GM19438 (cell line): ENCODE measurements at regions not wholly inside any gene's neighbourhood (a gene's known extent, or its start where the extent isn't known, plus 50 kb on each side); places are given as distances from the start of the nearest gene placed in this dataset.
"Not testable (repeated sequence)": the region's sequence is repeated elsewhere in the genome, so short reads cannot be mapped to it uniquely, and the experiment has no call there.

Source experiments
- ATAC-seq: cut with Tn5 transposase; IDR thresholded peaks from one replicate; pipeline ENCODE4 v1.9.1; 2021; ENCODE audit warnings: low read depth; ENCODE audit not compliant: unreplicated experiment

- no peak for ATAC-seq
Observed at GRCh38 chr3:10623578-10624275, 118.3 kb upstream of the ATP2B2 start.

- ATAC-seq, result no peak
Observed at GRCh38 chr3:10625323-10625722, 119.9 kb upstream of the ATP2B2 start.

DNA sequence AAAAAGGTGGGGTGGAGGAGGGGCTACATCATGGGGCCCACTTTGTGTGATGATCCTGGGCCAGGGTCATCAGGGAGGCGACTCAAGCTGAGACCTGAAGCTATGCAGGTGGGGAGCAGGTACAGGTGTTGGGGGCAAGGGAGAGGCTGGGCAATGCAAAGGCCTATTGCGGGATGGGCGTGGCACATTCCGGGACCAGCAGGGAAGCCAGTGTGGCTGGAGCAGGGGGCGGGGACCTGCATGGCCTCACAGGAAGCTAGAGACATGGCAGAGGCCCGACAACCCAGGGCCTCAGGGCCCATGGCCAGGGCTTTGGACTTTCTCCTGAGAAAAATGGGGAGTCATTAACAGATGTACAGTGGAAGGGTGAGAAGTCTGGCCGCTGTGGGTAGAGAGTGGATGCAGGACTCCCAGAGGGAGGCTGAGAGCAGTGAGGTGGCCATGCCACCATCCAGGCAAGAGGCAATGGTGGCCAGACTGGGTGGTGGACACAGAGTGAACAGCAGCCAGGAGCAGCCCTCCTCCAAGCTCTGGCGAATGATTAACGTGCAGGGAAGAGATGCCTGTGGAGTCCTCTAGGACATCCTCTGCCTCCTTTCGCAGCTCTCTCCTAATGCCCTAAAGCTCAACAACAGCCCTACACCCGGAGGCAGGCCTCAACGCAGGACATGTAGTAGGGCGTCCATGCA, 122.6 kb upstream of the ATP2B2 start:
- ATAC-seq, result no peak

GRCh38 chr3:10628891-10629670, 123.7 kb upstream of the ATP2B2 start:
- no peak for ATAC-seq

DNA sequence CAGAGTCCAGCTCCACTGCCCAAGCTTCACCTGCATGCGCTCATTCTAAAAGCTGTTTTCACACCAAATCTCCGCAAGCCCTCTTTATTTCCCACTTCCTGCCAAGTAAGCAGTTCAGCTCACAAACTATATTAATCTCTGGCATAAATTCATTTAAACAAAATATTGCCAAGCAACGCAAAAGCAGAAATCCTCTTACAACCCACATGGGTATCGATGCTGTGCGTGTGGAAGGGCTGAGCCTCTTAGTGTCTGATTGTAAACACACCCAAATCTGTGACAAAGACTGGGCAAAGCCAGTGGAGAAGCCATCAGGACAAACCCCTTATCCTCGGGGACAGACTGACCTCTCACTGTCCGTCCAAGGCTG, 124.3 kb upstream of the ATP2B2 start:
- ATAC-seq, result no peak

- ATAC-seq, result no peak
Observed at GRCh38 chr3:10631224-10631623, 125.8 kb upstream of the ATP2B2 start.

DNA sequence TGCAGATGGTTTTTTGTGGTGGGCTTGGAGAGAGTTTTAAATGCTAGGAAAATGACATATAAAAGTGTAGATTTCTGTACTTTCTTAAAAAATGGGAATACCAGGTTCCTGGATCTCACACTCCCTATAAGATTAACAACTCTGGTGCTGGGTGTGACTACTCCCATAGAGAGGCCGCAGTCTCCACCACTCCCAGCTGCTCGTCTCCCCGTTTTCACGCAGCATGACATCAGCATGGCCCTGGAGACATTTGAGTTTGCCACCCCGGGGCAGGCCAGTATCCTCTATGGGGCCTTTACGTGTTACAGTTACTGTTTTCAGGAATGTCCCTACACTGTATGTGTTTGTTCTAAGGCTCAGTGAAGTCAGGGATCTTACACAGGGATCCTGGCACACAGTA, 126.7 kb upstream of the ATP2B2 start:
- ATAC-seq, result no peak

- no peak for ATAC-seq
Observed at GRCh38 chr3:10632741-10633140, 127.4 kb upstream of the ATP2B2 start.

DNA sequence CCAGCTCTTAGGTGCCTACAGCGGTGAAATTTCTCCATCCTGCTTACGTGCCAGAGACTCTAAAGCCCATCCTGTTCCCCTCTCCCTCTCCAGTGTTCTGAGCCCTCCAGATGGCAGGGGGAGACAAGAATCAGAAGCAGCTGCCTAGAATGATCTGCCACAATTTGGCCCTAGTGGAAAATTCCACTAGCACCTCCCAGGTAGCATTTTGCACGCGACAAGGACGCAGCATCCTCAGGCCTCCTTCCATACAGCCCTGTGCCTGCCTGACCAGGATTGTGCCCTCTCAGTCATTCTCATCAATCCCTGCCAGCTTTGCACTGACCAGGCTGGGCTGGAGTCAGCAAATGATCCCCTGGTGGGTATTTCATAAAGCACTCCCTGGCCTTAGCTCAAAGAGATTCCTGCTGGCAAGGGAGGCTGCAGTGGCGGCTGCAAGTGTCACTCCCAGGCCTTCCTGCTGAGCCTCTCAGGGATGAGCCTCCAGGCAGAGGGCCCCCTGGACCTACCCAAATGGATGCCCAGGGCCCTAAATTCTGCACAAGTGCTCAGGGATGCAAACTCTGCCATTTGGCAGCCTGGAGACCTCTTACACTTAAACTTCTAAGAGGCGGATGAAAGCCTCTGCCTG, 130.2 kb upstream of the ATP2B2 start:
- no peak for ATAC-seq

- ATAC-seq, result no peak
Observed at GRCh38 chr3:10637342-10637741, 132.0 kb upstream of the ATP2B2 start.

DNA sequence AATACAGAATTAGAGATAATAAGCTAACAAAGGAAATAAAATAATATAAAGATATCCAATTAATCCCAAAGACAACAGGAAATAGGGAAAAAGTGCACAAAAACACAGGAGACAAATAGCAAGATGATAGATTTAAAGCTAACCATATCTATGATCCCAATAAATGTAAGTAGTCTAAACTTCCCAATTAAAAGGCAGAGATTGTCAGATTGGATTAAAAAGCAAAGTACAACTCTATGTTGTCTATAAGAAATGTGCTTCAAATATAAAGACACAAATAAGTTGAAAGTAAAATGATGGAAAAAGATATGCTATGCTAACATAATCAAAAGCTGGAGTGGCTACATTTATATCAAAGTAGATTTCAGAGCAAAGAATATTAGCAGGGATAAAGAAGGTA, 133.1 kb upstream of the ATP2B2 start:
- no peak for ATAC-seq

GRCh38 chr3:10641760-10642159, 136.4 kb upstream of the ATP2B2 start:
- no peak for ATAC-seq

DNA sequence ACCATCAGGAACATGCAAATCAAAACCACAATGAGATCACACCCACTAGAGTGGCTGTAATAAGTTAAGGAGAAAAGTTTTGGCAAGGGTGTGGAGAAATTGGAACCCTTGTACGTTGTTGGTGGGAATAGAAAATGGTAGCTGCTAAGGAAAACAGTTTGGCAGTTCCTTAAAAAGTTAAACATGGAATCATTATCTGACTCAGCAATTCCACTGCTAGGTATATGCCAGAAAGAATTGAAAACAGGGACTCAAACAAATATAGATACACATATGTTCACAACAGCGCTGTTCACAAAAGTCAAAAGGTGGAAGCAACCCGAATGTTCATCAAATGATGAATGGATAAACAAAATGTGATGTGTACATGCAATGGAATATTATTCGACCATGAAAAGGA, 138.8 kb upstream of the ATP2B2 start:
- no peak for ATAC-seq

DNA sequence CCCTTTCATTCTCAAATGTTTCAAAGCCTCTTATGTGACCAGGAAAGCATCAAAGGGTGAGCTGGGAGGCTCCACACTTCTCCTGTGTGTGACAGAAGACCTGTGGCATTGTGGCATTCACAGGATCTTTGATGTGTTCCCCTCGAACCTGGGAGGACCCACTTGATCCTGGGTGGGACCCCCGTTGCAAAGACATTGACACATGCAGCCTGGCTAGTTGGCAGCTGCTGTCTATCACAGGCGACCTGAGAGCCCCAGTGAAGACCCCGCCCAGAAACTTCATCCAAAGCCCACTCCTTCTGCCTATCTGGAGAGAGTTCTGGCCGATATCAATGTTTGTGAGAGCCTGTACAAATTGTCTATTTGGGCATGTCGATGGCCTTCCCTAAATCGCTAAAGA, 140.4 kb upstream of the ATP2B2 start:
- ATAC-seq, result no peak

DNA sequence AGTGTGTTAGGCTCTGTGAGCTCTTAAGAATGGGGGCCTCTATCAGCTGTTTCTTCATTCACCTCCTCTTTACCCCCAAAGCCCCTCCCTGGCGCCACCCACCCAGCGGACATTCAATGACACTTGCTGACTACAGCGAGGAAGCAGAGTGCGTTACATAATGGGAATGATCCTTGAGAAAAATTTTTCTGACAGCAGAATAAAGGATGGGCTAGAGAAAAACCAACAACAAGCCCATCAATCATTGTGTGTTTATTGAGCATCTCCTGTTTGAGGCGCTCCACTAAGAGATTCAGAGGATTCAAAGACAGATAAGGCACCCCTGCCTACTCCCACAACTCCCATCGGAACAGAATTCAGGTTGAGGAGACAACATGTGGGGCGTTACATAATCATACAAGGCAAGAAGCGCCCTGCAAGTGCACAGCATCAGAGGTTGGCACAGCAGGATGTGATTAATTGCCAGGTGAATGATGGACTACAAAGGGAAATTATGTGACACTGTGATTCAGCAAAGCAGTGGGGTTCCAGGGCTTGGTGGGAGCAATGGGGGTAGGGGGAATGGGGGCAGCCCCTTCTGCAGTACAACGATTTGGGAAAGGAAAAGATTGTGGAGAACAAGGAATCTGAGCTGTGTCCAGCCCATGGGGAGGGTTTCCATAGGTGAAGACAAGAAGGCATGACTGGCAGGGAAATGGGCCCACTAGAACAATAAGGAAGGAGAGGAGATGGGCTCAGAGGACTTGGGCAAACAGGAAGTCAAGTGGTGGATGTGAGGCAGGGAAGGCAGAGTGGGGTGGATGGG, 141.3 kb upstream of the ATP2B2 start:
- no peak for ATAC-seq

GRCh38 chr3:10647376-10647775, 142.0 kb upstream of the ATP2B2 start:
- no peak for ATAC-seq

DNA sequence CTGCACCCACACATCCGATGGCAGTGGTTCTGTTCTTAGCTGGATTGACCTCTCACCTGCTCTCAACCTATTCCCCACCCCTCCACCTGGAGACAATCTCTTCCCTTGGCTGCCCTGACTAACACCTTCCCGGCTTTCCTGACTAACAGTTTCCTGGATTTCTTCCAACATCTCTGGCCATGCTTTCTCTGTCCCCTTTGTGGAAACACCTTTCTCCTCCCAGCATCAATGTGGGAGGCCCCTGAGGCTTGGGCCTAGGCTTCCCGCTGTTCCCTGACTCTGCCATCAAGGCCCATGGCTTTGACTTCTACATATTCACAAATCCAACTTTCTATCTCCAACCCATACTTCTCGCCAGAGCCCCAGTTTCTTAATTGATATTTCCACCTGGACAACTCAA, 142.8 kb upstream of the ATP2B2 start:
- ATAC-seq, result no peak

DNA sequence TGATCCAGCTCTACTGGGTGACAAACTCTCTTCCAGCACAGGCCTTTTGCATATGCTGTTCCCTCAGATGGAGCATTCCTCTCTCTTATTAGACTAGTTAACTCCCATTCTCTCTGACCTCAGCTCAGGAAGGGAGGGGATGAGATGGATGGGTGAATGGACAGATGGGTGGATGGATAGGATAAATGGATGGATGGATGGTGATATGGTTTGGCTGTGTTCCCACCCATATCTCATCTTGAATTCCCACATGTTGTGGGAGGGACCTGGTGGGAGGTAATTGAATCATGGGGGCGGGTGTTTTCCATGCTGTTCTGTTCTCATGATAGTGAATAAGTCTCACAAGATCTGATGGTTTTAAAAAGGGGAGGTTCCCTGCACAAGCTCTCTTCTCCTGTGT, 144.1 kb upstream of the ATP2B2 start:
- ATAC-seq, result not testable (repeated sequence)

DNA sequence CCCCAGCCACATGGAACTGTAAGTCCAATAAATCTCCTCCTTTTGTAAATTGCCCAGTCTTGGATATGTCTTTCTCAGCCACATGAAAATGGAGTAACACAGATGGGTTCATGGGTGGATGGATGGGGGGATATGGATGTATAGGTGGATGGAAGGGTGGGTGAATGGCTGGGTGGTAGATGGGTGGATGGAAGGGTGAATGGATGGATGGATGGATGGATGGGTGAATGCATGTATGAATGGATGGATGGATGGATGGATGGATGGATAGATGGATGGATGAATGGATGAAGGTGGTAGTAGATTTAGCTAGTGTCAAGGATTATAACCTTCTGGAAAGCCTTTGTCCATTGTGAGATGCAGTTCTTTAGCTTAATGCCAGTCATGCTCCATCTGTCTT, 146.1 kb upstream of the ATP2B2 start:
- ATAC-seq, result no peak

DNA sequence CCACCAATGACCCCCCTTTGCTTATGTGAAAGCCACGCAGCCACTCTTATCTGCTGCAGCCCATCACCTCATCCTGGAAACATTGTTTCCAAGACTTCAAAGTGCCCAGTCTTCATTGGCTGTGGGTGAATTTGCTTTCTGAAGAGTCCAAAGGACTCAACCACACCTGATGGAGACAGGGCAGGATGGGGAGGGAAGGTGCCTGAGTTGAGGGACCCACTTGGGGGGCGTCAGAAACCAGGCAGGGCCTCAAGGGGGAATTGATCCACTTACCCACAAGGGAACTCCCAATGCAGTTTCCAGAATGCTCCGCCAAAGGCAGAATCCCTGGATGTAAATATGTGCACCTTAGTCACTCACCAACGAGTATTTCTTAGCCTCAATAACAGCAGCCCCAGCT, 147.9 kb upstream of the ATP2B2 start:
- ATAC-seq, result no peak
